T follicular helper cell (primary cell): ENCODE measurements at regions not wholly inside any gene's neighbourhood (a gene's known extent, or its start where the extent isn't known, plus 50 kb on each side); places are given as distances from the start of the nearest gene placed in this dataset.
A peak's percentile ranks its signal among the peaks of the same experiment; 100 is the strongest.

Source experiments
- DNase-seq: peaks from one replicate; pipeline ENCODE4 v3.0.0-alpha.2; 2020; ENCODE audit warnings: low read depth

DNA sequence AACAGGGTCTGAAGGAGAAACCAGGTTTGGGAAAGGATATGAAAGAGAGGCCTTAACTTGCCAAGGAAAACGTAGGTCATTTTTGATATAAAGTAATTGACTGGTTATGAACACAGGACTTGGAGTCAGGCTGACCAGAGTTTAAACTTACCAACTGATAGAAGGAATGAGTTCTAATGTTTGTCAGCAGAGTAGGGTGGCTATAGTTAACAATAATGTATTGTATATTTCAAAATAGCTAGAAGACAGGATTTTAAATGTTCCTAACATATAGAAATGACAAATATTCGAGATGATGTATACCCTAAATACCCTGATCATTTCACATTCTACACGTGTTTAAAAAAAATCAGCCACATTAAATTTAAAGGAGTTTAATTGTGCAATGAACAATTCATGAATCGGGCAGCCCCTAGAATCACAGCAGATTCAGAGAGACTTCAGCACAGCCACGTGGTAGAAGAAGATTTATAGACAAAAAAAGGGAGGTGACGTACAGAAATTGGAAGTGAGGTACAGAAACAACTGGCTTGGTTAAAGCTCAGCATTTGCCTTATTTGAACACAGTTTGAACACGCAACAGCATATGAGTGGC lies 52.5 kb upstream of the PLEKHG7 start:
- DNase-seq: no peak

DNA sequence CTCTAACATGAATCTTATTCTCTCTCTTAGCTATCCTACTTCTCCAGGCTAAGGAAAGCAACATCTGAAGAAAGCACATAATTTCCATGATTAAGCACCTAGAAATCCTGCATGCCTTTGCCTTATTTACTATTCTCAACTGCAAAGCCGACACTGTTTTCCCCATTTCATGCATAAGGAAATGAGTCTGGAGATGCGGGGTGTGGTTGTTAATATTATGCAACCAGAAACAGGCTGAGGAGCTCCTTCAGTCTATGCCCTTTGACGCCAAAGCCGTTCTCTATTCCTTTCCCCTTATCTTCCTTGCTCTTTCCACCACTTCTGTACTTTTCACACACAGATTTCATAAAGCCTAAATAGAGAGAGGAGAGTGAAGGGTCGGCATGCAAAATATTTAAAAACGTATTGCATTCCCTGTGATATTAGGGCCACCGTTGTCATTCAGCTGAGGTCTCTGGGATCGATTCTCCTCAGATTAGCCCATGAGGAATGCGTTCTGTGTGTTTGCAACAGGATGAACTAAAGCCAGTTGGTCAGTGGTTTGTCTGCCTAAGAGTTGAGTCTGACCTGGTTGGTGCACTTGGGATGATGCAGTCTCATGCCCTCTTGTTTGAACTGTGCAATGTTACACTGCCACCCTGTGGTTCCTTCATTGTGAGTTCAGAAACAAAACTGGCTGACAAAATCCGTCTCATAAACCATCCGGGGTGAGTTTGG lies 53.1 kb upstream of the PLEKHG7 start:
- DNase-seq: peak; percentile 44

DNA sequence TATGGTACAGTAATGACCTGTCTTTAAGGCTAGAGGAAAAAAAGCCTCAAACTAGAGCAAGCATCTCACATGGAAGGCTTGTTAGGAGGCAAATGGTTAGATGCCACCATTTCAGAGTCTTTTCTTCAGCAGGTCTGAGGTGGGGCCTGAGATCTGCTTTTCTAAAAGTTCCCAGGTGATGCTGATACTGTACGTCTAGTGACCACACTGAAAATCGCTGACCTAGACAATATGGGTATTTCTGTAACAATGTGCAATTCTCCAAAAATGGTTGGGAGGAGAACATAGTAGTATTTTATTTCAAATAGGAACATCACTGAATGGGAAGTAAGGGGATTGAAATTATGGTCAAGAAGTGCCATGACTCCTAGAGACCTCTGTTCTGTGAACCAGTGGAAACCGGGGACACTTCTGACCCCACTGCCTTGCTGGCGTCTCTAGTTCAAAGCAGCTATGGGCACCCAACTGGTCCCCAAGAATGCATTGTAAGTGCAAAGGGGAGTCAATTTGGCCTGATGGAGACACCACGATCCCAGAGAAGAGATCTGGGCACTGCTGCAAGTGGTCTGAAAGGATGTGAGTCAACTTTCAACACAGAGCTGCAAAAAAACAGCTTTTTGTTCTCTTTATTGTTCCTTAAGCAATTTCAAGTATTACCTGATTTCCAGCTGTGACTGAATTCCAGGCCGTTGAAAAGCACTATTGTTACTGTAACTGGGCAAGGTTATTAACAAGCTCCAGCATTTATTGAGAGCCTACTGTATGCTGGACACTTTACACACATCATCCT lies 54.4 kb upstream of the PLEKHG7 start:
- DNase-seq: no peak

DNA sequence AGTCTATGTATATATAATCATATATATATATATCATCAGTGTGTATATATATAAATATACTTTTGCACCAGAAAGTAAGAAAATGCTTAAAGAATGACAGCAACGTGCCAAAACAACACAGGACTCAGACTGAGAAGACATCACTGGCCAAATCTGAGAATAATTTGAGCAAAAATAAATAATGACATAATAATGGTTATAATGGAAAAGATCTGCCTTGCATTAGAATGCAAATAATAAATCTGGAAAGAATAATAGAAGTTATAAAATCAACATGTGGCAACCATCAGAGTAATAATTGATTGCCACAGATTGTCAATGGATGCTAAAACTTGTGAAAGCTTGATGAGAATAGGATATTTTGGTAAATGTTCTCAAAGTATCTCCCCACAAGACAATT lies 61.5 kb upstream of the PLEKHG7 start:
- no peak for DNase-seq

DNA sequence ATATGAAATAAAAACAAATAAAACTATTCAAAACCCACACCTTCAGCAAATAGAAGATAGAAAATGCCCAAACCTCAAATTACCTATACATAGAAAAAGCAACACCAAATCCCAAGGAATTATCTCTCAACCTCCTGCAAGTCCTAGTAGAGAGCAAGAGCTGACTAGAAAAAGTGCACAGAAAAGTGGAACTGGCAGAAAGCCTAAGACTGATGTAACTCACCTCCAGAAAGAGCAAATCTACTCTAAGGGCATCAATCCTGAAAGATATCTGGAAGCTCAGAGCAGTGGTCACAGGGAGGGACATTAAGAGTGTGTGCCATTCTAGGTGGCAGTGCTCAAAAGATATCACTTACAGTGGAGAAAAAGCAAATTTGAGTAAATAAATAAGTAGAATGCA lies 62.1 kb upstream of the PLEKHG7 start:
- DNase-seq: no peak

DNA sequence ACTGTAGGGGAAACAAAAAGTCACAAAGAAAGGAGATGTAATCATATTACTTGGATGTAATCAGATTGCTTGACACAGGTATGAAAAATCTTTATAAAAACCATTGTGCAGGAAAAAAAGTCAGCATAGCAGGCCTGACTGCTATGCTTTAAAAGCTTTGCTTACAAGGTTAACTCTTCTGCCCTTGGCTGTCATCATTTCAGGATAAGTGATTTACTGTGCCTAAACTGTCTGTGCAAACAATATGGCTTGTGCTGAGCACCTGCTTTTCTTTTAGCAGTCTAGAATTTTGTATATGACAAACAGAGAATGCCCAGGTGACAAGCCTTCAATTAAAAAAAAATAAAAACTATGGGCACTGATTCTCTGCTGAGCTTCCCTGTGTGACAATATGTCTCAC lies 63.8 kb upstream of the PLEKHG7 start:
- DNase-seq: no peak

DNA sequence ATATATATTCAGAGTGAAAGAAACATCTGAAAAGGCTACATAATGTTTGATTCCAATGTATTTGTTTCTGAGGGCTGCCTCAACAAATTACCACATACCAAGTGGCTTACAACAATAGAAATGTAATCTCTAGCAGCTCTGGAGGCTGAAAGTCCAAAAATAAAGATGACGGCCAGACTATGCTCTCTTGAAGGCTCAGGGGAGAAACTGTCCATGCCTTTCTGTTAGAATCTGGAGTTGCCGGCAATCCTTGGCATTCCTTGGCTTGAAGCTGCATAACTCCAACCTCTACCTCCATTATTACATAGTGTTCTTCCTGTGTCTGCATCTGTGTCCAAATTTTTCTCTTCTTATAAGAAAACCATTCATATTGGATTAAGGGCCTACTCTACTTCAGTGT lies 68.1 kb upstream of the PLEKHG7 start:
- no peak for DNase-seq

DNA sequence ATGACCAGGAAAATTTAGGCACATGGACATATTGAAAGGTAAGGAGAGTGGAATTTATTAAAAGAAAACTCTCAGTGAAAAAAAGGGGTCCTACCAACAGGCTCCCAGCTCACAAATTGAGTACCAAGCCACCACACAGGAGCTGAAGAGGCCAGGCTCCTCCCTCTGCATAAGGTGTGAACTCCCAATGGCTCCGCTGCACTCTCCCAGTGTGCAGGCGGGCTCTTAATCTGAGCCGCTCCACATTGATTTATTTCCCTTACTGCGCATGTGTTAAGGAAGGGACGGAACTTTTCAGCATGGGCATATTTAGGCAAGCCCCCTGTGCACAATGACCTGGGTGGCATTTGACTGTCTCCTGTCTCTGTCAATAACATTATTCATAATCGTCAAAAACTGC lies 68.6 kb upstream of the PLEKHG7 start:
- DNase-seq: no peak

DNA sequence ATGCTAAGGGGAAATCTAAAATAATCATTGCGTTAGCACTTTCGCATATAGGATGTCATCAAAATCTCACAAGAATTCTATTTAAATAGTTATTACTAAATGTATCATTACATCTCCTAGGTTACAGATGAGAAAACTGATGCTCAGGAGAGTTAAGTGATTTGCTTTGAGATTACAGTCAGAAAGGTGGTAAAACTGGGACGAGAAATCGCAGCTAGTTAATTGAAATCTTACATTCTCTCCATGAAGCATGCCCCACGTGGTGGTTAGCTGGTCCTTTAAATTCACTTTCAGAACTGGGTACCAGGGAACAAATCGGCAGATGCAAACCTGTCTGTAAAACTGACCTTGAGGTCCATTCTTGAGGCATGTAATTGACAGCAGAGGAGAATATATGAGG lies 71.8 kb upstream of the PLEKHG7 start:
- no peak for DNase-seq

DNA sequence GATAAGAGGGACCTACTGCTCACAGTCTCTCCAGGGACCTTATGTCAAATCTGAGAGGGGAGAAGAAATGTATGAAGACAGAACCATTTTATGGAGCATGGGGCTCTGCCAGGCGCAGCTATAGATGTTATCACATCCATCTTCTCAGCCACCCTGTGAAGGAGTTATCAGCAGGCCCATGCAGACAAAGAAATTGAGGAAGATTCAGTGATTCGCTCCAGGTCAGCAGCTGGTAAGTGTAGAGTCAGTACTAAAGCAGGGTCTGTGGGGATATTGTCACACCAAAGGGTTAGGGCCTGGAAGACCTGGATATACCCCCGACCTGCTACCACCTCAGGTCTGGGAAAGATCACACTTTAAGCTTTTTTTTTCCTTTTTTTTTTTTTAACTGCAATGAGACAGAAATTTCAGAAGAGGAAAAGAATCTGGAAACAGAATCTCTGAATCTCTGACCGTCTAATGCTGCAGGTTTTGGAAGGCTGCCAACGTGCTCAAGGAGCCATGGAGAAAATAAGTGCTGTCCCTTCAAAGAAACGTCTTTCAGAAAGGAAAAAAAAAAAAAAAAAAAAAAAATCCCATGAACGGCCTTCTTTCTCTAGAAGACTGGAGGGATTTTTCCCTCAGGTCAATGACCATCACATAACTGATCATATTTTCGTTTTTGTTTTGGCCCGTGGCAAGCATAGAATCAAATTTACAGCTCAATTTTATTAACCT lies 73.3 kb upstream of the PLEKHG7 start:
- DNase-seq: no peak

DNA sequence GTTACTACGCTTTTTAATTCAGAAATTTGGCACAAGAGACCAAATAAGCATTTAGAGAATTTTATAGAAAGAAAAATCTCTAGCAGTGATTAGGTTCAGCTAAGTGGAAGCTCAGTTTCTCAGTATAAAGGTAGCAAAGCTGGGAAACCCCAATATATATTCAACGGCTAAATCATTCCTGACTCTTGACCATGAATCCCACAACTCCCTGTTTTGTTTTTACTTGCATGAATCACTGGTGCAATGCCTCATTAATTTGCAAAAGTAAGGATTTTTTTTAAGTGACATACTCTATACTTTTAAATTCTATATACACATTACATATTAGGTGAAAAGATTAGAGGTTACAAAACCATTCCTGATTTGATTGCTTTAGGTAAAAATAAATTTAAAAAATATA lies 74.3 kb upstream of the PLEKHG7 start:
- no peak for DNase-seq

DNA sequence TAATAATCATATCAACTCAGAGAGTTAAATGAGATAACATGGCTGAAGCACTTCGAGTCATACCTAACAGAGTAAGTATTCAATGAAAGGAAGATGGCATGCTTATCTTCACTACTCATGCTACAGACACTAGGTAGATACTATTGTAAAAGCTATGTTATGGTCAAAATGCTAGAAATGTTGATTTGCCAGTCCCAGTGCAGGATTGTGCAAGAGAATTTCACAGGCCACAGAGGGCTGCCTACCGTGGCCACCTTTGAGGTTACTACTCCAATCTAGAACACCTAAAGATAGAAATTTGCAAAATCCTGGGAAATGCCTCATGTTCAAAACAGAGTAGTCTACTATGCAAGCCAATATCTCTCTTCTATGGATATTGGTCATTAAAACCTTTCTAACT lies 75.3 kb upstream of the PLEKHG7 start:
- no peak for DNase-seq

DNA sequence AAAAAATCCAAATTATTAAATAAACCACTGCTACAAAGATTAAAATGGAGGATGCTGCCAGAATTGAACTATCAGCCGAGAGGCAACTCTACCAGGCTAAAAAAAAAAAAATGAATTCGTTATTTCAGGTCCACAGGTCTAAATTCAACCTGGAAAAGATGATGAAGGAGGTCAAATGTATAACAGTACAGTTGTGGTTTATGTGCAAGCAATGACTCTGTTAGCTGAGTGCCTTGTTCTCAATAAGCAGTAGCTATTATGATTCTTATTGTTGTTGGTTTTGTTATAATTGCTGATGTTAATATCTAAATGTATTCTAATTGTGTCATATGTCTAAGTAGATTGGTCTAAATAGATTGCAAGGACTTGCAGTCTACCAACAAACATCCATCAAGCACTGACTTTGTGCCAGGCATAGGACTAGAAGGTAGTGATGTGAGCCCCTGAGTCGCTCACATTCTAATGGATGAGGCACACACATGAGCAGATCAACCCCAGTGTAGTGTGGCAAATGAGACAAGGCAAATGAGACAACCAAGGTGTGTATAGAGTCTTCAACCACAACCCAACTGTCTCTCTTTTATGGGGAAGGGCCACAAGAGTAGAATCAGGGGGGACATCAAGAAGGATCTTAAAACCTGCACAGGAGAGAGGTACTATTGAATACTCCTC lies 77.0 kb upstream of the PLEKHG7 start:
- DNase-seq: no peak

DNA sequence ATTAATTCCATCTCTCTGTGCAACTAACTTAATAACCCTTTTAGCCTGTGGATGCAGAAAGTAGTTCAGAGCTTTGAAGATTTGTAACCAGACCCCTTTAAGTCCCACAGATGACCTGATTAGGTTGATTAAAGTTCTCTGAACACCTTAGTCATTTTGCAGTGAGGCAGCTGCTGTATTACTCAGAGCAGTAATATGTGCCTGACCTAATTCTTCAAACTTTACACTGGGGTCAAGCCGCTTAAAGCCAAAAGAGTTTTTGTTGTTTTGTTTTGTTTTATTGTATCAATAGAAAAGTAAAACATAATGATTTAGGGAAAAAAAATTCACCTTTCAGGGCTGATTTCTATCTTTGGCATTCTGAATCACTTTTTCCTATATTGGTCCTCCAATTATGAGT lies 78.6 kb upstream of the PLEKHG7 start:
- no peak for DNase-seq

DNA sequence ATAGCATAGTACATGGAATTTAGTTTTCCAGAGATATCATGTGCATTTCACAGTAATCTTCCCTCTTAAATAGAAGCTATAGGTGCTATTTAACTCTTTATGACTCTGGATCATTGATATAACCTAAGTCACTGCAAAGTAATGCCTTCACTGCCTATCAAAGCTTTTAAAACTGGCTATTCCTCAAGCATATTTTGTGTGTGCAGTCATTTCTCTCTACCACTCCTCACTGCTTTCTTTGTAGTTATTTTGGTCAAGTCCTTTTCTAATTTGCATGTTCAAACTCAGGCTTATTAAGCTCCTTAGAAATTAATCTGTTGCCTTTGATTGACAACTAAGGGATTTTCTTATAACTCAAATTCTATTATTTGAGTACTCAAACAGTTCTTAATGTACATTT lies 79.4 kb upstream of the PLEKHG7 start:
- no peak for DNase-seq

DNA sequence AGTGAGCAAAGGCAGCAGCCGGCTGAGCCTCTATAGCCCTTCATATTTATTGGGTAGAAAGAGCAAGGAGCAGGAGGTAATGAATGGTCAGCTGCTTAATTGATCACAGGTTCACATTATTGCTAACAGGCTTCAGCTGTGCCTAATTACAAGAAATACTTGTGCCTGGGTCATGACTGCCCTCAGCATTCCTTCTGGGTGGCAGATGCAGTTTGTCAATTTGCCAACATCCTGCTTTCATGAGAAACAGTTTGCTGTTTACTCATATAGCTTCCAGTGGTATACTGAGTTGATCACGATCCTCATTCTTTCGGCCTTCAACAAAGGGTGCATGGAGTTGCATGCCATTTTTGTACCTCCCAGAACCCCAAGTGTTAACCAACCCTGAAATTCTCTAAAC lies 81.0 kb upstream of the PLEKHG7 start:
- DNase-seq: no peak

DNA sequence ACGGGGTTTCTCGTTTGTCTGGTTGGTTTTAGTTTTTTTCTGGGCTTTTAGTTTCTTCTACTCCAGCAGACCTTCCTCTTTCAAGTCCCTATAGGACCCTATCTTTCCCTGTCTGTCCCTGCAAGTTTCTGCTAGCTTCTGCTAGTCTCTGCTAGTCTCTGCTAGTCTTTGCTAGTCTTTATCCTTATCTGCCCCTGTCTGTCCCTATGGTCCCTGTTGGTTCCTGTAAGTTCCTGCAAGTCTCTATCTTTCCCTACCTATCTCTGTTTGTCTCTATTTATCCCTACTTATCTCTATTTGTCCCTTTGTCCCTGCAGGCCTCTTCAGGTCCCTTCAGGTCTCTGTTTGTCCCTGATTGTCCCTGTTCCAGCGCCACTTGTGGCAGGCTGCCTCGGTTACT lies 81.5 kb upstream of the PLEKHG7 start:
- no peak for DNase-seq

DNA sequence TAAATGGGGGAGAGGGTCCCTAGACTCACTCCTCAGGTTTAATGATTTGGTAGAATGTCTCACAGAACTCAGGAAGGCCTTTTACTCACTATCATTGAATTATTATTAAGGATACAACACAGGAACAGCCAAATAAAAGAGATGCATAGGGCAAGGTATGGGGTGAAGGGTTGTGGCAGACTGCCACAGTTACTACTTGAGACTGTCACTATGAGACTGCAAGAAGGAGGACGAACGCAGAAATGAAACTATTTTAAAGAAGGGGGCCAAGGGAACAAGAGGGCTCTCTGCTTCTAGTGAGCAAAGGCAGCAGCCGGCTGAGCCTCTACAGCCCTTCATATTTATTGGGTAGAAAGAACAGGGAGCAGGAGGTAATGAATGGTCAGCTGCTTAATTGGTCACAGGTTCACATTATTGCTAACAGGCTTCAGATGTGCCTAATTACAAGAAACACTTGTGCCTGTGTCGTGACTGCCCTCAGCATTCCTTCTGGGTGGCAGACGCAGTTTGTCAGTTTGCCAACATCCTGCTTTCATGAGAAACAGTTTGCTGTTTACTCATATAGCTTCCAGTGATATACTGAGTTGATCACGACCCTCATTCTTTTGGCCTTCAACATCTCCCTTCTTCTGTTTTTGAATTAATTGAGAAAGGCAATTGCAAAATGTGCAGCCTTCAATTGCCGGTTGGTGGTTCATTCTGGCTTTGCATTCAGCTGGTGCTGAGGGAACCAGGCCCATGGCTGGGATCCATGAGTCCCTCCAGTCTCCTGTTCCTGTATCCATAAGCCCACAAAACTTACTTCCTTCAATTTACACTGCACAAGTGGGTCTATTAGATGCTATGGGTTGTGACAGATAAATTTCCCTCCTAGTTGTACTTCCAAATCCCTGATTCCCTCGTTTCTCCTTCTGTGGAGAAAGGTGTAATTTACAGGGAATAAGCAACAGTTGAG lies 82.8 kb upstream of the PLEKHG7 start:
- no peak for DNase-seq

DNA sequence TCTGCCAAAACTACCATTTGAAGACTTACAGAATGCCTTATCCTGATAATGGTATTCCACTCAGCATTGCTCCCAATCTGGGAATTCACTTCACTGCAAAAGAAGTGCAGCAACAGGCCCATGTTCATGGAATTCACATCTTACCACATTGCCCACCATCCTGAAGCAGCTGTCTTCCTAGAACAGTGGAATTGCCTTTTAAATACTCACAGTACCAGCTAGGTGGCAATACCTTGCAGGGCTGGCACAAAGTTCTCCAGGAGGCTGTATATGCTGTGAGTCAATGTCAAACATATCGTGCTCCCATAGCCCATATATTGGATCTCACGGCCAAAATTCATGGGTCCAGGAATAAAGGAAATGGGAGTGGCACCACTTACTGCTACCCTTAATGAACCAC lies 83.8 kb upstream of the PLEKHG7 start:
- no peak for DNase-seq

DNA sequence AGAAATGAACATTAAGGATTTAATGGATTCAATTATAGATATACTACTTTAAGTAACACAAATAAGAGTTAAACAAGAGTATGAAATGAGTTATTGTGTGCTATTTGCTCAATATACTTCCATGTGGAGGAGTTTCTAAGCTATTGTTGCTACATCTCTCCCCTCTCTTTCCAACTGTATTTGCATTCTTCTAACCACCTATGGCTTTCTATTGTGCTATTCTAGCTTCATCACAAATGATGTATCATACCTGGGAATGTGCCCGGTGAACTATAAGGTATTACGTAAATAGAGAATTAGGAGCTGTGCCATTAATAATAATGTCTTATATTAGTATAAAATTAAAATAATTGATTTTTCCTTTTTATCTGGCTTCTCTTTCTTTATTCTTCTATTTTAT lies 87.1 kb upstream of the PLEKHG7 start:
- no peak for DNase-seq

DNA sequence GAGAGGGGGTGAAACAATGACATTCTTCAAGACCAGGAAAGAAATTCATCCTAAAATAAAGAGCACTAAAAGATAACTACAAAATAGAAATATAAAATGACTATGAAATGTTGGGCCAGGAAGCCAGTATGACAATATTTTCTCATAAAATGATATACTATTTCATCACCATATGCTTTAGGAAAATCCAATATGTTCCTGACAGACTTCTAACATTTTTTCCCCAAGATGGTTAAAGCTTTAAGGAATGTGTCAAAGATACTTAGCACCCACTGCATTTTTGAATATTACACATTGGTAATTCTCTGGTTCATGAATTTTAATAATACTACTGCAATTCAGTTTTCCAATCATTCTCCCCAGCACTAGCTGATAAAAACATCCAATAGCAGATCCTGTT lies 87.7 kb upstream of the PLEKHG7 start:
- DNase-seq: no peak
